K562 (cell line): ENCODE measurements at regions not wholly inside any gene's neighbourhood (a gene's known extent, or its start where the extent isn't known, plus 50 kb on each side); places are given as distances from the start of the nearest gene placed in this dataset.
"Not testable (repeated sequence)": the region's sequence is repeated elsewhere in the genome, so short reads cannot be mapped to it uniquely, and the experiment has no call there.

Source experiments
- C11orf30 ChIP-seq: fragments of 450-650 bp; IDR thresholded peaks from 2 replicates; pipeline ENCODE4 v1.6.1; 2016; ENCODE audit warnings: low read depth, mild to moderate bottlenecking
- CAMTA2 ChIP-seq: fragments of 250-450 bp; sonication (Bioruptor Pico); conservative IDR thresholded peaks from 2 replicates; pipeline ENCODE4 v1.5.1; 2022
- CTCF ChIP-seq, 3 experiments: IDR thresholded peaks in 2 of 3; conservative IDR thresholded peaks in 1 of 3; 2 replicates each; pipeline ENCODE4 v1.5.1; 2011 to 2012; ENCODE audit warnings: low read length in 3 of 3, mild to moderate bottlenecking in 3 of 3, control low read depth in 2 of 3, improper control_type of control experiment in 1 of 3, inconsistent platforms in 1 of 3, low read depth in 1 of 3, mixed read lengths in 1 of 3, moderate library complexity in 1 of 3; ENCODE audit not compliant: insufficient read depth in 2 of 3
- E2F4 ChIP-seq: sonication (generic); formaldehyde crosslinking; IDR thresholded peaks from 2 replicates; pipeline ENCODE4 v1.8.0; 2022; ENCODE audit warnings: mild to moderate bottlenecking, low read depth, missing genetic modification reagents
- POLR2AphosphoS5 ChIP-seq: IDR thresholded peaks from 2 replicates; pipeline ENCODE4 v1.6.1; 2011; ENCODE audit warnings: mild to moderate bottlenecking, low read depth, low read length, moderate library complexity; ENCODE audit not compliant: control insufficient read depth, insufficient read depth
- RUNX1 ChIP-seq: sonication (generic); IDR thresholded peaks from 2 replicates; pipeline ENCODE4 v1.6.1; 2016; ENCODE audit warnings: antibody characterized with exemption, low read depth
- SRF ChIP-seq, 2 experiments: fragments of 250-450, 450-650 bp in 1 of 2; sonication (Bioruptor Pico) in 1 of 2; sonication (generic) in 1 of 2; formaldehyde crosslinking; IDR thresholded peaks; 2 replicates each; pipeline versions ENCODE4 v1.5.0 to v1.5.1; 2020 to 2022; ENCODE audit warnings: mild to moderate bottlenecking in 1 of 2, missing genetic modification reagents in 1 of 2
- TAF15 ChIP-seq: fragments of 200-400 bp; formaldehyde crosslinking; IDR thresholded peaks from 2 replicates; pipeline ENCODE4 v1.6.1; 2017; ENCODE audit warnings: mild to moderate bottlenecking, low read depth, low read length, moderate library complexity
- ZNF124 ChIP-seq: sonication (generic); formaldehyde crosslinking; IDR thresholded peaks from 2 replicates; pipeline ENCODE4 v1.8.1; 2022; ENCODE audit warnings: missing genetic modification reagents
- ZNF165 ChIP-seq: fragments of 250-450 bp; sonication (Bioruptor Pico); IDR thresholded peaks from 2 replicates; pipeline ENCODE4 v1.4.0; 2020; ENCODE audit warnings: borderline replicate concordance
- ZNF3 ChIP-seq: fragments of 250-450 bp; sonication (Bioruptor Pico); IDR thresholded peaks from 2 replicates; pipeline ENCODE4 v1.5.0; 2021; ENCODE audit warnings: mild to moderate bottlenecking, moderate library complexity
- TF ChIP-seq, protein P1 (sequence below), 2 experiments: IDR thresholded peaks in 1 of 2; conservative IDR thresholded peaks in 1 of 2; 2 replicates each; pipeline ENCODE4 v1.6.1; 2016; ENCODE audit warnings: low read depth in 2 of 2, mild to moderate bottlenecking in 1 of 2, missing compliant biosample characterization in 1 of 2, missing genetic modification characterization in 1 of 2, moderate library complexity in 1 of 2
- TF ChIP-seq, protein P2 (sequence below): fragments of 250-450 bp; sonication (Bioruptor Pico); IDR thresholded peaks from 2 replicates; pipeline ENCODE4 v1.8.0; 2021; ENCODE audit warnings: moderate library complexity, mild to moderate bottlenecking, inconsistent platforms

GRCh38 chr6:135112951-135113350 is 58.3 kb upstream of the HBS1L start:
- TF ChIP-seq CTCF (IDR thresholded peaks at IDR 0.05 in 2 of 3, conservative IDR thresholded peaks at IDR 0.05 in 1 of 3; ENCODE audit: insufficient read depth in 2 of 3, low read depth in 1 of 3, low read length in 3 of 3); POLR2AphosphoS5; RUNX1; E2F4 (CRISPR knock-in tag); TAF15; C11orf30; SRF (CRISPR knock-in tag; IDR thresholded peaks at IDR 0.05); ZNF124 (CRISPR knock-in tag); ZNF3 (CRISPR knock-in tag); ZNF165 (CRISPR knock-in tag); CAMTA2 (CRISPR knock-in tag): not testable (repeated sequence)
- TF ChIP-seq, protein P1, sequence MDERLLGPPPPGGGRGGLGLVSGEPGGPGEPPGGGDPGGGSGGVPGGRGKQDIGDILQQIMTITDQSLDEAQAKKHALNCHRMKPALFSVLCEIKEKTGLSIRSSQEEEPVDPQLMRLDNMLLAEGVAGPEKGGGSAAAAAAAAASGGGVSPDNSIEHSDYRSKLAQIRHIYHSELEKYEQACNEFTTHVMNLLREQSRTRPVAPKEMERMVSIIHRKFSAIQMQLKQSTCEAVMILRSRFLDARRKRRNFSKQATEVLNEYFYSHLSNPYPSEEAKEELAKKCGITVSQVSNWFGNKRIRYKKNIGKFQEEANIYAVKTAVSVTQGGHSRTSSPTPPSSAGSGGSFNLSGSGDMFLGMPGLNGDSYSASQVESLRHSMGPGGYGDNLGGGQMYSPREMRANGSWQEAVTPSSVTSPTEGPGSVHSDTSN (CRISPR knock-in tag; IDR thresholded peaks at IDR 0.05; ENCODE audit: low read depth) = not testable (repeated sequence)
- TF ChIP-seq, protein P1 (tag; conservative IDR thresholded peaks at IDR 0.05; ENCODE audit: low read depth) = not testable (repeated sequence)
- TF ChIP-seq, protein P2, sequence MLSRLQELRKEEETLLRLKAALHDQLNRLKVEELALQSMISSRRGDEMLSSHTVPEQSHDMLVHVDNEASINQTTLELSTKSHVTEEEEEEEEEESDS (CRISPR knock-in tag) = not testable (repeated sequence)
